ENCODE measurements at regions not wholly inside any gene's neighbourhood (a gene's known extent, or its start where the extent isn't known, plus 50 kb on each side); places are given as distances from the start of the nearest gene placed in this dataset.
A peak's percentile ranks its signal among the peaks of the same experiment; 100 is the strongest.

DNA sequence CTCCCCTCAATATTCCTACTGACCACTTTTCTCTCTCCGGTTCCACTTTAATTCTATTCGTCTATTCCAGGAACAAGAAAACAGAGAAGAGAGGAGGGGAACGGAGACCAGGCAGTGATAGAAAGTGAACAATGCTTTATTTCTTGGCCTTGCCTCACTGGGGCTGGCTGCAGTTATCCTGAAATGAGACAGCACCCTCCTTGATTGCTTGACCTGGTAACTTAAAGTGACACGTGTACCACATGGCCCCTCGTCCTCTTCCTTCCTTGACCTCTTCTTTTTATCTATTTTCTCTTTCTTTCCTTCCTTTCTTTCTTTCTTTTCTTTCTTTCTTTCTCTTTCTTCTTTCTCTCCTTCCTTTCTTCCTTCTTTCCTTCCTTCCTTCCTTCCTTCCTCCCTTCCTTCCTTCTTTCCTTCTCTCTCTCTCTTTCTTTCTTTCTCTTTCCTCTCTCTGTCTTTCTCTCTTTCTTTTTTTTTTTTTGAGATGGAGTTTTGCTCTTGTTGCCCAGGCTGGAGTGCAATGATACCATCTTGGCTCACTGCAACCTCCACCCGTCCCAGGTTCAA is 52.8 kb upstream of the CLMP start:
- DNase-seq (ENCODE audit: low spot score) = no peak
- TF ChIP-seq, protein P1, sequence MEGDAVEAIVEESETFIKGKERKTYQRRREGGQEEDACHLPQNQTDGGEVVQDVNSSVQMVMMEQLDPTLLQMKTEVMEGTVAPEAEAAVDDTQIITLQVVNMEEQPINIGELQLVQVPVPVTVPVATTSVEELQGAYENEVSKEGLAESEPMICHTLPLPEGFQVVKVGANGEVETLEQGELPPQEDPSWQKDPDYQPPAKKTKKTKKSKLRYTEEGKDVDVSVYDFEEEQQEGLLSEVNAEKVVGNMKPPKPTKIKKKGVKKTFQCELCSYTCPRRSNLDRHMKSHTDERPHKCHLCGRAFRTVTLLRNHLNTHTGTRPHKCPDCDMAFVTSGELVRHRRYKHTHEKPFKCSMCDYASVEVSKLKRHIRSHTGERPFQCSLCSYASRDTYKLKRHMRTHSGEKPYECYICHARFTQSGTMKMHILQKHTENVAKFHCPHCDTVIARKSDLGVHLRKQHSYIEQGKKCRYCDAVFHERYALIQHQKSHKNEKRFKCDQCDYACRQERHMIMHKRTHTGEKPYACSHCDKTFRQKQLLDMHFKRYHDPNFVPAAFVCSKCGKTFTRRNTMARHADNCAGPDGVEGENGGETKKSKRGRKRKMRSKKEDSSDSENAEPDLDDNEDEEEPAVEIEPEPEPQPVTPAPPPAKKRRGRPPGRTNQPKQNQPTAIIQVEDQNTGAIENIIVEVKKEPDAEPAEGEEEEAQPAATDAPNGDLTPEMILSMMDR (IDR thresholded peaks at IDR 0.05; ENCODE audit: extremely low read depth, missing control alignments) = no peak

DNA sequence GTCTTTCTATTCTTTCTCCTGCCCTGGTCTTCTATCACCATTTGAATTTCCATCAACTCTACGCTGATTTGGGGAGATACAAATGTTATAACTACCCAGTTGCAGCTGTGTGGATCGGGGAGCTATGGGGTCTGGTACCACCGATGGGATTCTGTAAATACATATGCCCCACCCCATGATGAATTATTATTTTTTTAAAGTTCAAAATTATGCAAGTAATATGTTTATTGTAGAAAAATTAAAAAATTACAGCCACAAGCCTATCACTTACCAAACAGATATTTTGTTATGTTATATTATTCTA is 52.4 kb upstream of the CLMP start:
- DNase-seq (ENCODE audit: low spot score) = no peak
- TF ChIP-seq, protein P1 (IDR thresholded peaks at IDR 0.05; ENCODE audit: extremely low read depth, missing control alignments) = no peak

DNA sequence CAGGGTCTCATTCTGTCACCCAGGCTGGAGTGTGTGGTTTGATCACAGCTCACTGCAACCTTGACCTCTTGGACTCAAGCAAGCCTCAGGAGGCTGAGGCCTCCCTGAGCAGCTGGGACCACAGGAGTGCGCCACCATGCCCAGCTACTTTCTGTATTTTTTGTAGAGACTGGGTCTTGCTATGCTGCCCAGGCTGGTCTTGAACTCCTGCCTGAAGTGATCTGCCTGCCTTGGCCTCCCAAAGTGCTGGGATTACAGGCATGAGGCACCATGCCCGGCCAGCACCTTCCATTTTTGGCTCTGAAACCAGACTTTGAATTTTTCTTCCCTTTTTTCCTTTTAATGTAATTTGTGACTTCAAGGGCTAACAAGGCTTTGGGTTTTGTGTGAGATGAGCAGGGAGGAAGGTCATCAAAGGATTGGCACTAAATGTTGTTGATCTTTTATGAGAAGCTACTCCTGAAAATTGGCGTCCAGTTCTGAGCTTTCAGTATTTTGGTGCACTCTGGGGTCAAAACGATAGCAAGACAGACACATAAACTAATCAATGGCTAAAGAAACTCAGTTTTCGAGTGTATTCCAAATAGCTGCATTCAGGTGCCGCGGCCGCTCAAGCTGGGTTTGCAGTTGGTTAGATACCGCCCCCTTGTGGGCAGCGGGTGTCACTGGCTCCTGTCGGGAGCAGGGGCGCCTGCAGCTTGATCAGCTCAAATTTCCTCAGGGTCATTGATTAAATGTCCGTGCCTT is 51.9 kb upstream of the CLMP start:
- peak; percentile 78 for DNase-seq (ENCODE audit: low spot score)
- TF ChIP-seq, protein P1 (IDR thresholded peaks at IDR 0.05; ENCODE audit: extremely low read depth, missing control alignments) = peak; percentile 85

DNA sequence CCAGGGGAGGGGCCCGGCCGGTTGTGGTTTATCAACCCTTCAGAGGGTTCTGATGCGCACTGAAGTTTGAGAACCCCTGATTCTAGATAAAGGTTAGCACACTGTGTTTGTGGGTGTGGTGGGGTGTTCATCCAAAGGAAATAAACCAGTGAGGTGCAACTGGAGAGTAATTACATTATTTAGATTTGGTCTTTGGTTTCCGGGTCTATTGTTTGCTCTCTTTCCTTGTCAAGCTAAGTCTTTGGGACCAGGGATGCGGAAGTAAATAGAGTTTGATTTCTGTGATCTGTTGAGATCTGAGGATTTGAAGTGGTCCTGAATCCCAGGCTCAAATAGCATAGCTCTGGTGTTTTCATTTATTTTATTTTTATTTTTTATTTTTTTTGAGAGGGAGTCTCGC is 50.5 kb upstream of the CLMP start:
- TF ChIP-seq, protein P1 (IDR thresholded peaks at IDR 0.05; ENCODE audit: extremely low read depth, missing control alignments) = no peak
- DNase-seq (ENCODE audit: low spot score) = no peak

Measured in GM20000 (cell line).